NCI-H748 treated with DMSO at 0.1 percent for 48 hours (cell line): ENCODE measurements at regions not wholly inside any gene's neighbourhood (a gene's known extent, or its start where the extent isn't known, plus 50 kb on each side); places are given as distances from the start of the nearest gene placed in this dataset.
"Not testable (repeated sequence)": the region's sequence is repeated elsewhere in the genome, so short reads cannot be mapped to it uniquely, and the experiment has no call there.

Source experiments
- DNase-seq: peaks from one replicate; lab custom pipeline; 2025; lab: John Stamatoyannopoulos, UW

- DNase-seq: not testable (repeated sequence)
Measured at GRCh38 chr10:109729895-109730294, 193.4 kb downstream of the XPNPEP1 start.

GRCh38 chr10:109727436-109727835, 195.9 kb downstream of the XPNPEP1 start:
- DNase-seq: no peak

DNA sequence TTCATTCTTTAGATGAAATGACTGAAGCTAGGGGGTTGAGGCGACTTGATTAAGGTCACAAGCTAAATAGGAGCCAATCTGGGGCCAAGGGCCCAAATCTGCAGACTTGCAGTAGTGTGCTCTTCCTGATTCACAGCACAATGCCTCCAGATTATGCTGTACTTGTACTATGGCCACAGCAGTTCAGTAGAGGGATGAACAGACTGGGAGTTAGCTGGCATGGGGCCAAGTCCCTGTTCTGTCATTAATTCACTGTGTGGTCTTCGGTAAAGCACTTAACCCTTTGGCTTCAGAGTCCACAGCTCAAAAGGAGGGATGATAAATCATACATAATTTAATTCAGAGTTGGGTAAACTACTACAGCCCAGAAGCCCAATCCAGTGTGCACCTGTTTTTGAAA, 196.8 kb downstream of the XPNPEP1 start:
- peak; percentile 12 for DNase-seq

- DNase-seq: no peak
Measured at GRCh38 chr10:109723305-109723704, 200.0 kb downstream of the XPNPEP1 start.

GRCh38 chr10:109721453-109722064, 201.8 kb downstream of the XPNPEP1 start:
- DNase-seq: no peak

DNA sequence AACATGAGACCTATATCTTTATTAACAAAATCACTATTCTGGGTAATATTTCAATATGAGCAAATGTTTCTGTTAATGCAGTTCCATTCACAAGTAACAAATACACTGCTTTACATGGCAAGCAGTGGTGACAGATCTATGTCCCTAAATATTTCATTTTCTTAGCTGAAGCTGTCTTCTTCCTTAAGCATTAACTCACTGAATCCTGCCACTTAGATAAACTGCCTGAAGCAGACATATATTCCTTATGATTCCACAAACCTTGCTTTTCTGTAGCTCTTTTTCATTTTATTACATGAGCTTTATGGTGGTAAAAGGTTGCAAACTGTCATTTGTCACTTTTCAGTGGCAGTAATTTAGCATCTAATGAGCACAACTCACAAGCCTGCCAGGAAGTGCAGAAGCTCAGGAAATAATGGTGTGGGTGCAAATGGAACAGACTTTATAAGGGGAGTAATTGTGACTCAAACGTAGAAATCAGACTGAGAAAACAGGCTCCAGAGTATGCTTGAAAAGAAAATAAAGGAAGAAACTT, 217.2 kb downstream of the XPNPEP1 start:
- DNase-seq: no peak

- DNase-seq: no peak
Measured at GRCh38 chr10:109701633-109702215, 221.6 kb downstream of the XPNPEP1 start.

- DNase-seq: no peak
Measured at GRCh38 chr10:109698882-109699664, 224.2 kb downstream of the XPNPEP1 start.

DNA sequence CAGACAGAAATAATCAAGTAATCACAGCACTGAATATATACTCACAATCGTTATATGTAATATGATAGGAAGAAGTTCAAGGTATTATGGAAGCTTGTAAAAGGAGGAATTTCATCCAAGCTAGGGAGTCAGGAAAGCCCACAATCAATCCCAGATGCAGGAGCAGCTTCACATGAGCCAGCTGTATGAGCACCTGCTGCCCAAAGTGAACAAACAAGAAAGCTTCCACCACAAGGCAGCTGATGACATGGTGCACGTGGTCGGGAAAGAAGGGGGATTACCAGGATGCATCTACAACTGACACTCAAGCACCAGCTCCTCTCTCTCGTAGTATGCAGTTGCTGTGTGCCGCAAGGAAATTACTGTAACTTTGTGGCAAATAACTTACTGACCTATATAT, 225.2 kb downstream of the XPNPEP1 start:
- DNase-seq: no peak

DNA sequence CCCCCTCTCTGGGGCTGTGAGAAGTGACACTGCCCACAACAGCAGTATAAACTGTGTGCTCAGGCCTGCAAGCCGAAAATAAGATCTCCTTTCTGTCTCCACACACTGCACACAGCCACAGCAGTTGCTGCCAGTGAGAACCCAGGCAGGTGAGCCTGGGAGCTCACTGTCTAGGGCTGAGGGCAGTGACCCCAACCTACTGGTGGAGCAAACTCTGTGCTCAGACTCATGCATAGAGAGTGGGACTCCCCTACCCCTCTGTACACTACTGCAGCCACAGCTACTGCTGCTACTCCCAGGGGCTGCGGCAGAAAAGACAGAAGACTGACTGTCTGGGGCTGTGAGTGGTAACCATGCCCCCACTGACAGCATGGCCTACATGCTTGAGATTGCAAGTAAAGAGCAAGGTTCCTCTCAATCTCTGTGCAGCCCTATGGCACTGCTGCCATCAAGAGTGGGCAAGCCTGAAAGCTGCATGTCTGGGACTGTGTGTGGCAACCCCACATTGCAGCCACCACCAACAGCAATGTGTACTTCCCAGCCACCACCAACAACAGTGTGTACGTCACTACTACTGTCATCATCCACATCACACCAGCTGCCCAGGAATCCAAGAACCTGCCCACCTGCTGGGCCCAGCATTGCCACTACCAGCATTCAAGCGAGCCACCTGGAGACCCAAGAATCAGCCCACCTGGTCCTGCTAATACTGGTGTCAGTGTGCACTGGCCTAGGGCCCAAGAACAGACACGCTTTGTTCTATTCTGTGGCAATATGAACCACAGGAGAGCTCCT, 226.1 kb downstream of the XPNPEP1 start:
- no peak for DNase-seq

GRCh38 chr10:109696462-109696861, 226.8 kb downstream of the XPNPEP1 start:
- DNase-seq: no peak

DNA sequence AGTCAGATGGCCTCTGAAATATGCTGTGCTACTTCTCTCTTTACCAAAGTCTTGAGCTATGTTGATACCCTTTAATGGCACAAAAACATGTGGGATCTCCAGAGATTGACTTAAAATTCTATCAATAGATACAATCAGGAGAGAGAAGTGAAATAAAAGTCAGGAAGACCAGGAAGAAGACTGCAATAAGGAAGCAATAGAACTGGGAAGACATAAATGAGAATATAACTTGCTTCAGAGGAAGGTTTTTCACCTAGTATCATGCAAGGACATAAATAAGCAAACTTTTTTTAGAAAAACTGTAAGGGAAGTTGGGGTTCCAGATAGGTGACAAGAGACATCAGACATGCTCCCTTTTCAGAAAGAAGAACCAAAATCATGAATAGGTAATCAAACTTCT, 227.3 kb downstream of the XPNPEP1 start:
- DNase-seq: no peak

- DNase-seq: no peak
Measured at GRCh38 chr10:109689785-109690184, 233.5 kb downstream of the XPNPEP1 start.

- DNase-seq: no peak
Measured at GRCh38 chr10:109679478-109679877, 243.8 kb downstream of the XPNPEP1 start.

DNA sequence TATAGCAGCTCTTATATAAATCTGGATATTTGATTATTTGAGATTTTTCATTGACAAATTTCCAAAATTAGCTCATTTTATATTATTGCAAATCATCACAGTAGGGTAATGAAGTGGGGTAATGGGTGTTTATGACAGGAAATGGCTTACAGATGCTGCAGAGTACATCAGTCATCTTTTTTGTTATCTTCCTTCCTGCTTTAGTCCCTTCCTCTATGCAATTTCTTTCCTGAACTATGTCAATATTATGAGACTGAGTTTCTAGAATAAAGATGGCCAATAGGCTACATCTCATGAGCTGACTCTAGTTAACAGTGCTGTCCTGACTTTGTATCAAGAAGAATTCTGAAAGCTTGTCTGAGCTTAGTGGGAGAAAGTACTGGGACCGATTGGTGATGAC, 244.5 kb downstream of the XPNPEP1 start:
- no peak for DNase-seq

- no peak for DNase-seq
Measured at GRCh38 chr10:109676703-109677102, 246.6 kb downstream of the XPNPEP1 start.

DNA sequence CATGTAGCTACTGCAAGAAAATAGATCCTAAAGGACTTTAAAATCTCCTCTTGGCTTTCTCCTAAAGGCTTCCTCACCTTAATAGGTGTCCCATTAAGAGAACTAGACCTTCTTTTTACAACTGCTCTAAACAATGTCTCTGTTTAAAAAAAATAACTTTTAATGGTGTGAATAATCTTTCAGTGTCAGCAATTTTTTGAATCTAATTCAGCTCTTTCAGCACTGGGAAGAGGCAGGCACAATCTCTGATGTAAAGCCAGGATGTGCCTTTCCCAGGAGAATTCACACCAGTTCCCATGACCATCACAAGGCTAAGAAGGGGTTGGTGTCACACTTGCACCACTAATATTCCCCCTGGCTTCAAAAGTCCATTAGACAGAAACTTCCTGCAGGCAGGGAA, 254.6 kb downstream of the XPNPEP1 start:
- DNase-seq: no peak

GRCh38 chr10:109668154-109668665, 255.1 kb downstream of the XPNPEP1 start:
- no peak for DNase-seq

- no peak for DNase-seq
Measured at GRCh38 chr10:109665321-109665720, 258.0 kb downstream of the XPNPEP1 start.

DNA sequence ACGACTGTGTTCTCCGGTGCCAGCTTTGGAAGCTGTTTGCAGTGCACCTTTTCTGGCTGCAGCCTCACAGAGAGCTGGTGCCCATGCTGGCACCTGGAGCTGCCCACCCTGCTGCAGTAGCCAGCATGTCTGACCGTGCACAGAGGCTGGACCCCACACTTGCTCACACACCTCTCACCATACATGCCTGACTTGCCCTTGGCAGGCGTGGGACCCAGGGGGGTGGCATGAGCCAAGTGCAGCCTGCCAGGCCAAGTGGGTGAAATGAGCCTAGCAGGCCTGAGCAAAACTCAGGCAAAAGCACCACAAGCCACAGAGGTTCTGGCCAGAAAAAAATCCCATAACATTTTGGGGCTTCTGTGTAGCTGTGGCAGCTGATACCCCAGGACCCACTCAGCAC, 258.8 kb downstream of the XPNPEP1 start:
- no peak for DNase-seq

- no peak for DNase-seq
Measured at GRCh38 chr10:109663122-109663521, 260.2 kb downstream of the XPNPEP1 start.

DNA sequence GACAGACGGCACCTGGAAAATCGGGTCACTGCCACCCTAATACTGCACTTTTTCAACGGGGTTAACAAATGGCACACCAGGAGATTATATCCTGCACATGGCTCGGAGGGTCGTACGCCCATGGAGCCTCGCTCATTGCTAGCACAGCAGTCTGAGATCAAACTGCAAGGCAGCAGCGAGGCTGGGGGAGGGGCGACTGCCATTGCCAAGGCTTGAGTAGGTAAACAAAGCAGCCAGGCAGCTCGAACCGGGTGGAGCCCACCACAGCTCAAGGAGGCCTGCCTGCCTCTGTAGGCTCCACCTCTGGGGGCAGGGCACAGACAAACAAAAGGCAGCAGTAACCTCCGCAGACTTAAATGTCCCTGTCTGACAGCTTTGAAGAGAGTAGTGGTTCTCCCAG, 270.7 kb downstream of the XPNPEP1 start:
- not testable (repeated sequence) for DNase-seq
